T-helper 2 cell (primary cell): ENCODE measurements at regions not wholly inside any gene's neighbourhood (a gene's known extent, or its start where the extent isn't known, plus 50 kb on each side); places are given as distances from the start of the nearest gene placed in this dataset.

Source experiments
- DNase-seq, 5 experiments: peaks; one replicate each; pipeline versions ENCODE4 v3.0.0 to v3.0.0-alpha.2; 2012 to 2022

GRCh38 chr4:135316266-135316779, 1114.7 kb upstream of the PABPC4L start:
- DNase-seq: no peak

- no peak for DNase-seq
Observed at GRCh38 chr4:135290136-135290535, 1088.5 kb upstream of the PABPC4L start.

GRCh38 chr4:135283934-135284333, 1082.3 kb upstream of the PABPC4L start:
- no peak for DNase-seq

GRCh38 chr4:135282676-135283075, 1081.1 kb upstream of the PABPC4L start:
- no peak for DNase-seq

GRCh38 chr4:135281230-135281629, 1079.6 kb upstream of the PABPC4L start:
- DNase-seq: no peak

GRCh38 chr4:135277980-135278315, 1076.4 kb upstream of the PABPC4L start:
- no peak for DNase-seq

GRCh38 chr4:135277068-135277979, 1075.7 kb upstream of the PABPC4L start:
- DNase-seq: no peak

- no peak for DNase-seq
Observed at GRCh38 chr4:135274416-135274815, 1072.8 kb upstream of the PABPC4L start.

- no peak for DNase-seq
Observed at GRCh38 chr4:135269125-135269890, 1067.7 kb upstream of the PABPC4L start.

GRCh38 chr4:135268369-135268768, 1066.8 kb upstream of the PABPC4L start:
- no peak for DNase-seq

GRCh38 chr4:135267148-135267865, 1065.7 kb upstream of the PABPC4L start:
- no peak for DNase-seq

GRCh38 chr4:135256111-135256510, 1054.5 kb upstream of the PABPC4L start:
- DNase-seq: no peak

GRCh38 chr4:135250040-135250439, 1048.5 kb upstream of the PABPC4L start:
- DNase-seq: no peak

GRCh38 chr4:135249024-135249423, 1047.4 kb upstream of the PABPC4L start:
- no peak for DNase-seq

GRCh38 chr4:135244696-135245095, 1043.1 kb upstream of the PABPC4L start:
- DNase-seq: no peak

GRCh38 chr4:135244056-135244455, 1042.5 kb upstream of the PABPC4L start:
- DNase-seq: no peak

GRCh38 chr4:135240796-135241195, 1039.2 kb upstream of the PABPC4L start:
- no peak for DNase-seq

GRCh38 chr4:135239964-135240363, 1038.4 kb upstream of the PABPC4L start:
- no peak for DNase-seq

- no peak for DNase-seq
Observed at GRCh38 chr4:135238940-135239339, 1037.4 kb upstream of the PABPC4L start.

- DNase-seq: no peak
Observed at GRCh38 chr4:135236048-135236447, 1034.5 kb upstream of the PABPC4L start.

- no peak for DNase-seq
Observed at GRCh38 chr4:135227842-135228241, 1026.3 kb upstream of the PABPC4L start.

- no peak for DNase-seq
Observed at GRCh38 chr4:135225551-135225950, 1024.0 kb upstream of the PABPC4L start.

GRCh38 chr4:135210341-135210740, 1008.8 kb upstream of the PABPC4L start:
- DNase-seq: no peak
